ENCODE measurements at regions not wholly inside any gene's neighbourhood (a gene's known extent, or its start where the extent isn't known, plus 50 kb on each side); places are given as distances from the start of the nearest gene placed in this dataset.

DNA sequence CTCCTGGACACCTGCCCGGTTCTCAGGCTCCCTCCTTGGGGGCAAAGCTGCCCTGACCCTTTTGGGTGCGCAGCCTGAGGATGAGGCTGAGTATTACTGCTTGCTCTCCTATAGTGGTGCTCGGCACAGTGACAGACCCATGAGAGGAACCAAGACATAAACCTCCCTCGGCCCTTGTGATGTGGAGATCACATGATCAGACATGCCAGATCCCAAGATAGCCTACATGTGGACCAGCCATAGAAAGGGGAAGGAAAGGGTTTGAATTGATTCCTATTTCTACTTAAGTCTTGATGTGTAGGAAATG is 125.3 kb downstream of the VPREB1 start:
- no peak for ATAC-seq (ENCODE audit: insufficient read depth, low FRiP score)
- no peak overlapping the region for H3K9ac ChIP-seq (ENCODE audit: insufficient read depth in 1 of 2, low read length in 2 of 2)
- no peak overlapping the region for H3K4me3 ChIP-seq
- 32 to 57% methylated on average over 4 of the region's 4 CpGs for WGBS, 2 donors
- DNase-seq = no peak
- H3K4me1 ChIP-seq (ENCODE audit: control insufficient read depth in 5 of 5, insufficient read depth in 5 of 5, low read length in 5 of 5) = no peaks in the 10 kb centered on the region
- no peak overlapping the region for H3K27ac ChIP-seq (ENCODE audit: low read depth in 1 of 2, low read length in 1 of 2)
- no peaks in the 10 kb centered on the region for H3K36me3 ChIP-seq (ENCODE audit: control insufficient read depth in 4 of 4, insufficient read depth in 4 of 4, low read length in 4 of 4)
- peaks cover 0 to 27% (median 3%) of the 10 kb centered on the region in 3 donors for H3K27me3 ChIP-seq (ENCODE audit: control insufficient read depth in 3 of 3, insufficient read depth in 3 of 3, low read length in 2 of 3)
- TF ChIP-seq, protein P1, sequence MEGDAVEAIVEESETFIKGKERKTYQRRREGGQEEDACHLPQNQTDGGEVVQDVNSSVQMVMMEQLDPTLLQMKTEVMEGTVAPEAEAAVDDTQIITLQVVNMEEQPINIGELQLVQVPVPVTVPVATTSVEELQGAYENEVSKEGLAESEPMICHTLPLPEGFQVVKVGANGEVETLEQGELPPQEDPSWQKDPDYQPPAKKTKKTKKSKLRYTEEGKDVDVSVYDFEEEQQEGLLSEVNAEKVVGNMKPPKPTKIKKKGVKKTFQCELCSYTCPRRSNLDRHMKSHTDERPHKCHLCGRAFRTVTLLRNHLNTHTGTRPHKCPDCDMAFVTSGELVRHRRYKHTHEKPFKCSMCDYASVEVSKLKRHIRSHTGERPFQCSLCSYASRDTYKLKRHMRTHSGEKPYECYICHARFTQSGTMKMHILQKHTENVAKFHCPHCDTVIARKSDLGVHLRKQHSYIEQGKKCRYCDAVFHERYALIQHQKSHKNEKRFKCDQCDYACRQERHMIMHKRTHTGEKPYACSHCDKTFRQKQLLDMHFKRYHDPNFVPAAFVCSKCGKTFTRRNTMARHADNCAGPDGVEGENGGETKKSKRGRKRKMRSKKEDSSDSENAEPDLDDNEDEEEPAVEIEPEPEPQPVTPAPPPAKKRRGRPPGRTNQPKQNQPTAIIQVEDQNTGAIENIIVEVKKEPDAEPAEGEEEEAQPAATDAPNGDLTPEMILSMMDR (IDR thresholded peaks at IDR 0.05; ENCODE audit: control extremely low read depth, extremely low read depth) = no peak
- H3K9me3 ChIP-seq (ENCODE audit: control insufficient read depth in 4 of 4, insufficient read depth in 3 of 4, low read length in 3 of 4) = no peaks in the 10 kb centered on the region

DNA sequence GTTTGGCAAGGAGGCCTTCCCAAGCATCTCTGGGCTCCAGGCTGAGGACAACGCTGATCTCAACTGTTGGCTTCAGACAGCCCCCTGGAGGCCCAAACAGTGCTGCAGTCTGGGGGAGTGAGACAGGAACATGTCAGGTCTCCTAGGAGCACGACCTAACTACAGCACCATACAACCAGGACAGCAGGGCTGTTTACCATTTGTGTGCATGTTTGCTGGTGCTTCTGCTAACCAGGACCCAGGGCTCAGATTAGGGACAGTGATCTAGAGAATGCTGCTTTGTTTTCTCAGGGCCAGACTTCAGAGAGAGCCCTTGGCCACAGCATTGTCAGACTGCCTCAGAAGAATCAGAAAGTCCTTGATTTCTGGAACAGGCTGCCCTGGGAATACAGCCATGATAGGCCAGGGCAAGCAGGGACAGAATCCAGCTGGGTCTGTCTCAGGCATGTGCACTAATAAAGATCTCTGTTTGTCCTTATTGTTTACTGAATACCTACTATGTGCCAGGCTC is 126.5 kb downstream of the VPREB1 start:
- WGBS, 2 donors = 27 to 28% methylated on average over 2 of the region's 2 CpGs
- no peak overlapping the region for H3K27ac ChIP-seq (ENCODE audit: low read depth in 1 of 2, low read length in 1 of 2)

DNA sequence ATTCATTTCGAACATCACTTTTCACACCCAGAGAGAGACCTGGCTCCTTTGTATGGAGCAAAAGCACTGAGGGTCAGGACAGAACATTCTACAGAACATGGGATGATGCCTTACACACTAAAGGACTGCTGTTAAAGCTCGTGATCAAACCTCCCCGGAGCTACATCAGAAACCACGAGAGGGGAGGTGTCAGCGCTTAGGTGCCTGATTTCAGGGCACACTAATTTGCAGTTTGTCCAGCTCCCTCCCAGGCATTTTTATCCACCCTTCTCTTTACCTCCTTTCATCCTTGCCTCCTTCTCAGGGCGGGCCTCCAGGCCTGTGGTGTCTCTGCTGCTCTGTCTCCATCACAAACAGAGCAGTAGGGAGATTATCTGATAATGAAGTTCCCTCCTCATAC is 127.5 kb downstream of the VPREB1 start:
- Histone ChIP-seq H3K4me1 (ENCODE audit: control insufficient read depth in 5 of 5, insufficient read depth in 5 of 5, low read length in 5 of 5) (no peaks in the 10 kb centered on the region), H3K9ac (ENCODE audit: insufficient read depth in 1 of 2, low read length in 2 of 2) (no peak overlapping the region), H3K4me3 (no peak overlapping the region), H3K9me3 (ENCODE audit: control insufficient read depth in 4 of 4, insufficient read depth in 3 of 4, low read length in 3 of 4) (no peaks in the 10 kb centered on the region), H3K27ac (ENCODE audit: low read depth in 1 of 2, low read length in 1 of 2) (no peak overlapping the region), H3K27me3 (ENCODE audit: control insufficient read depth in 3 of 3, insufficient read depth in 3 of 3, low read length in 2 of 3) (peaks cover 0 to 23% (median 3%) of the 10 kb centered on the region in 3 donors), H3K36me3 (ENCODE audit: control insufficient read depth in 4 of 4, insufficient read depth in 4 of 4, low read length in 4 of 4) (no peaks in the 10 kb centered on the region)
- TF ChIP-seq, protein P1 (IDR thresholded peaks at IDR 0.05; ENCODE audit: control extremely low read depth, extremely low read depth) = no peak
- no peak for DNase-seq
- 65 to 81% methylated on average over 6 of the region's 6 CpGs for WGBS, 2 donors
- no peak for ATAC-seq (ENCODE audit: insufficient read depth, low FRiP score)

More for the DNA sequence above, 126.5 kb downstream of the VPREB1 start:
- ATAC-seq (ENCODE audit: insufficient read depth, low FRiP score) = no peak
- H3K4me1 ChIP-seq (ENCODE audit: control insufficient read depth in 5 of 5, insufficient read depth in 5 of 5, low read length in 5 of 5) = no peaks in the 10 kb centered on the region
- H3K9me3 ChIP-seq (ENCODE audit: control insufficient read depth in 4 of 4, insufficient read depth in 3 of 4, low read length in 3 of 4) = no peaks in the 10 kb centered on the region
- peaks cover 0 to 26% (median 3%) of the 10 kb centered on the region in 3 donors for H3K27me3 ChIP-seq (ENCODE audit: control insufficient read depth in 3 of 3, insufficient read depth in 3 of 3, low read length in 2 of 3)
- H3K9ac ChIP-seq (ENCODE audit: insufficient read depth in 1 of 2, low read length in 2 of 2) = no peak overlapping the region
- peak in 1 of 3 donors; percentile 16 for DNase-seq
- no peak overlapping the region for H3K4me3 ChIP-seq
- TF ChIP-seq, protein P1 (IDR thresholded peaks at IDR 0.05; ENCODE audit: control extremely low read depth, extremely low read depth) = no peak
- no peaks in the 10 kb centered on the region for H3K36me3 ChIP-seq (ENCODE audit: control insufficient read depth in 4 of 4, insufficient read depth in 4 of 4, low read length in 4 of 4)

DNA sequence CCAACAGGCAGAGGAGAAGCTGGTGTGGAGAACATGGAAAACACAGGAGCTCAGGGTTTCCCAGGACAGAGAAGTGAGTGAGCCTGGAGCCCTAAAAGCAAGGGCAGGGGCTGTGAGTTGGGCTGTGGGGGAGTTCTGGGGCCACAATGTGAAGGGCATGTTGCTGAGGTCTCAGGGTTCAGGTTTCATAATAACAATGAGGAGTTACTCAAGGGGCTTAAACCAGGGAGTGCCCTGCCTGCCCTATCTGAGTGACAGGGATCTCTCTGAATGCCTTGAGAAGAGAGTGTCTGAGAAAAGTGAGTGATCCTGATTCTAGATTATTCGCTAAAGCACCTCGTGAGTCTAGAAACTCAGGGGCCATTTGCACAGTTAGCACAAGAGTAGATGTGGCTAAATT is 129.6 kb downstream of the VPREB1 start:
- Histone ChIP-seq H3K27me3 (ENCODE audit: control insufficient read depth in 3 of 3, insufficient read depth in 3 of 3, low read length in 2 of 3) (peaks cover 0 to 7% (median 3%) of the 10 kb centered on the region in 3 donors), H3K36me3 (ENCODE audit: control insufficient read depth in 4 of 4, insufficient read depth in 4 of 4, low read length in 4 of 4) (no peaks in the 10 kb centered on the region), H3K9ac (ENCODE audit: insufficient read depth in 1 of 2, low read length in 2 of 2) (no peak overlapping the region), H3K27ac (ENCODE audit: low read depth in 1 of 2, low read length in 1 of 2) (no peak overlapping the region), H3K9me3 (ENCODE audit: control insufficient read depth in 4 of 4, insufficient read depth in 3 of 4, low read length in 3 of 4) (no peaks in the 10 kb centered on the region), H3K4me3 (no peak overlapping the region), H3K4me1 (ENCODE audit: control insufficient read depth in 5 of 5, insufficient read depth in 5 of 5, low read length in 5 of 5) (no peaks in the 10 kb centered on the region)
- DNase-seq = no peak
- 59 to 66% methylated on average over 2 of the region's 2 CpGs for WGBS, 2 donors
- TF ChIP-seq, protein P1 (IDR thresholded peaks at IDR 0.05; ENCODE audit: control extremely low read depth, extremely low read depth) = no peak
- no peak for ATAC-seq (ENCODE audit: insufficient read depth, low FRiP score)
